NCI-H2196 (cell line): ENCODE measurements at regions not wholly inside any gene's neighbourhood (a gene's known extent, or its start where the extent isn't known, plus 50 kb on each side); places are given as distances from the start of the nearest gene placed in this dataset.
A peak's percentile ranks its signal among the peaks of the same experiment; 100 is the strongest.

Experiments used
- DNase-seq: peaks from one replicate; lab custom pipeline; 2025; ENCODE audit not compliant: unreplicated experiment; lab: John Stamatoyannopoulos, UW

DNA sequence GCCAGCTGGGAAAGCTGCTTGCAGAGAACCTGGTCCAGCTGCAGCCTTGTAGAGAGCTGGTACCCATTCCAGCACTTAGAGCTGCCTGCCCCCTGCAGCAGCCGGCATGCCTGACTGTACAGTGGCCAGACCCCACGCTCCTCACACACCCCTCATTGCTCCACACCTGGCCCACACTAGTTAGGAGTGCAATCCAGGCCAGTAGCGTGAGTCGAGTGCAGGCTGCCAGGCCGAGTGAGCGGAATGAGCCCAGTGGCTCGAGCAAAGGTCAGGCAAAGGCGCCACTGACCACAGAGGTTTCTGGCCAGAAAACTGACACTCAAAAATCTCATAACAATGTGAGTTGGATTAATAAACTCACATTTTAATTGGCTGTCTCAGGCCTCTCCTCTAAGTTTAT lies 921.7 kb upstream of the KCND2 start:
- DNase-seq, result no peak

DNA sequence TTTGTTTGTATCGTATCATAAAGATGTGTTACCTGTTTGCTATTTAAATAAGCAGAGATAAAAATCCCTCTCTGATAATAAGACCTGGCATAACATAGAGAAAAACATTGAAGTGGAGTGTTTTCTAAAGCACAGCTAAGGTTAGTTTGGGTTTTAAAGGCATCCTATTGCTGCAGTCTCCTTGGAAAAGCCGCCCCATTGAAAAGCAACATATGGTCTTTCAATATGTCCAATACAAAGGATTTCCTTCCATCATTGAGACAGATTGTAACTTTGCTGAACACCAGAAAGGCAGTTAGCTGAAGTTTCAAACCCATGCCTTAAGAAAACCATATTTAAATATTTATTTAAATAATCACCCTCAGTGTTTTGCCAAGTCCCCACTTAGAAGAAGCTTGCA lies 898.5 kb upstream of the KCND2 start:
- DNase-seq, result no peak

DNA sequence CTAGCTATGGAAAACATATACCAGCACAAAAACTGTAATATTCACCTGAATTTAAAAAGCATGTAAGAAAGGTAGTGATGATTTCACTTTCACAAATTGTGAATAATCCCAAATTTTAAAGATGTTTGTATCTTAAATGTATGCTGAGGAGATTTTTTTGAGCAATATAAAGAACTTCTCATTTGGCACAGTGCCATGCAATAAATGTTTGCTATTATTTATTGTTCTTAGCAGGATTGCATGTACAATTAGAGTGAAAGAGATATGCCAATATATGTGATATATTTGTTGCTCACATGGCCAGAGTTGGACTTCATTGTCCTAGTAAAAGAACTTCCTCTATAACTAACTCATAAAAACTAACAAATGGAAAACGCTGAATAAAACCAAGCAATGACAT lies 895.1 kb upstream of the KCND2 start:
- DNase-seq, result no peak

DNA sequence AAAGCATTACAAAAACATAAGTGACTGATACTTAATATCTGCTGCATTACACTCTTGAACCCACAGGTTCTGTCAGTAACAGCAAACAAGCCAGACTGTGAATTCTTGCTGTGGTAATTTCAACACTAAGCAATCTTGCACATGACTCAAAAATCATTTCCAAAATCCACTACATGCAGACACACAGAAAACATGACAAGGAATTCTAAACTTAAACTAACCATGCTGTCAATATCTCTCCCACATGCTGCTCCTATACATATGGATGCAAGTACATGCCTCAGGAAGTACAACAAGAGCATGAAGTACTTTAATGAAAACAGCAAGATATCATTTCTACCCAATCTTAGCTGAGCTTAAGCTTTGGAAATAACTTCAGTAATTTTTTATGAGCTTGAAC lies 890.2 kb upstream of the KCND2 start:
- no peak for DNase-seq

DNA sequence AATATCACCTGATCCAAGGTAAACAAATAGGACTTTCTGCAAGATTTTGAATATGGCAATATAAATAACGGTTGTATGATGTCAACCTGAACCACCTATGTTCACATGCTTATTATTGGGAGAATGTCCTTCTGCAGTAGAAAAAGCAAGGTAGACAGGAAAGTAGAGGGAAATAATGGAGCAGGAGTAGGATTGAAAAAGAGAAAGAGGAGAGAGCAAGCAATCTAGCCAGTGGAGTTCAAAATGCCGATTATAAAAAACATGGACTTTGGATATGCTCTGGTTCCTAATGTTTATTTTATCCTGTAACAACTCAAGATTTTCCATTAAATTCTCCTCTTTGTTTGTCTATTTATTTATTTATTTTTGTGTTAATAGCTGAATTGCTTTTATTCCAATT lies 878.0 kb upstream of the KCND2 start:
- DNase-seq, result no peak

DNA sequence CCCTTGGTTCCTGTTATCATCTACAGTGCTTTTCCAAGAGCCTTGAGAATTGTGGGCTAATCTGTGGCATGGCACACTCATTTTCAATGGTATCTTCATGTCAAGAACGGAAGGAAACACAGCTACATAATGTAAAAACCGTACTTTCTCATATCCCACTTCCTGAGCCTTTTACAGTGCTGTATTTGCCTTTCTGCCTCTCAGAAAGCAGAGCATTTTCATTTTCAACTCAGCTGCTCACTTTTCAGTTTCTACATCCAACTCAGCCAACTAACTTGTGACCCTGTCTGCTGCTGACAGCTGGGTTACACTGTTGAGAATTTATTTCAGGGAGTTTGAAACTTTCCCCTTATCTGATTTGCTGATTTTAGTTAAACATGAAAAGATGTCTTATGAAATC lies 875.8 kb upstream of the KCND2 start:
- DNase-seq, result no peak

DNA sequence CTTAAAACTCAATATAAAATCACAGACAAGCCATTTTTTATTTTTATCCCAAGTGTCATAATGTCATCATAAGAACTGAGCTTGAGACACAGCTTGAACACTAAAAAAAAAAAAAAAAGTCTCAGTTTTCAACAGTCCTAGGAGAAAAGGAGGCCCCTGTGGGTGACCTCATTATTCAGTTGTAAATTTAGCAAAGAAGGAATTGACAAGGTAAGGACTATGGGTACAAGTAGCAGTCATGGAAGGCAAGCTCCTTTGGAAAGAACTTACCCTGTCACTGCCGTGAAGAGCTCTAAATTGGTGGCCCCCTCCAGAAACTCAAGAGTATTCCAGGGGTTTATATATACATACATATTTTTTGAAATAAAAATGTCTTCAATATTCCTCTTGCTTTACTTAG lies 864.4 kb upstream of the KCND2 start:
- no peak for DNase-seq

DNA sequence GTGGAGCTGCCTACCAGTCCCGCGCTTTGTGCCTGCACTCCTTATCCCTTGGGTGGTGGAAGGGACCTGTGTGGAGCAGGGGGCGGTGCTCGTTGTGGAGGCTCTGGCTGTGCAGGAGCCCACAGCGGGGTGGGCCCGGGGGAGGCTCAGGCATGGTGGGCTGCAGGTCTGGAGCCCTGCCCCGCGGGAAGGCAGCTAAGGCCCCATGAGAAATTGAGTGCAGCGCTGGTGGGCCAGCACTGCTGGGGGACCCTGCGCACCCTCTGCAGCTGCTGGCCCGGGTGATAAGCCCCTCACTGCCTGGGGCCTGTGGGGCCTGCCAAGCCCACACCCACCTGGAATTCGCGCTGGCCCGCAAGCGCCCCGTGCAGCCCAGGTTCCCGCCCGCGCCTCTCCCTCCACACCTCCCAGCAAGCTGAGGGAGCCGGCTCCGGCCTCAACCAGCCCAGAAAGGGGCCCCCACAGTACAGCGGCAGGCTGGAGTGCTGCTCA lies 859.6 kb upstream of the KCND2 start:
- no peak for DNase-seq

DNA sequence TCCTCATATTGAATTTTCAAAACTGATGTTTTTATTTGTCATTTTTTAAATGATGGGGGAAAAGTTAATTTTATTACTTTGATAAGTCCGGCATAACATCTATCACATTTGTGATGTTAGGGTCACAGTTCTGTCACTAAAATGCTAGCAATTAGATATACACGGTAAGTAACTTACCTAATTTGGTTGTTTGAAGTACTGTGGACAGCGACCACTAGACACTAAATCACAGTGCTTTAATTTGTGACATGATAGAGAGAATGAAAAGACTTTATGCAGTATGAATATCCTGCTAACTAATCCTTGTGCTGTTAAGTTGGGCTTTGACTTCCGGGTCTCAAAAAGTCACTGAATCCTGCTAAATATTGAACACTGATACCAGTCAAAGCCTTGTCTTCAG lies 857.3 kb upstream of the KCND2 start:
- no peak for DNase-seq

DNA sequence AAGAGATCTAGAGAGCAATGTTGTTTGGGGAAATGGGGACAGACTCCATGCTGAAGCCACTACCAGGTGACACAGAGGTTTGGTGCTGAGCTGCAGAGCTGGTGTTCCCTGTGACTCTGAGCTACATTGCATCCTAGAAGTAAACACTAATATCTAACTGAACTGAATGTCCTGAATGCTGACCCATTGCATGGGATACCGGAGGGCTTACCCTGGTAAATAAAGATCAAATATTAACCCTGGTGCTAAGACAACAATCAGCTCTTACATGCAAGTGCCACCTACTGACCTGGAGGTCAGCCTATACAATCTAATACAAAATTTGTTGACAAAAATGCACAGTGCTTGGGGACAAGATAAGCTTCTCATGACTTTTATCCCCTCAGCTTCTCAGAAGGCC lies 851.3 kb upstream of the KCND2 start:
- no peak for DNase-seq

DNA sequence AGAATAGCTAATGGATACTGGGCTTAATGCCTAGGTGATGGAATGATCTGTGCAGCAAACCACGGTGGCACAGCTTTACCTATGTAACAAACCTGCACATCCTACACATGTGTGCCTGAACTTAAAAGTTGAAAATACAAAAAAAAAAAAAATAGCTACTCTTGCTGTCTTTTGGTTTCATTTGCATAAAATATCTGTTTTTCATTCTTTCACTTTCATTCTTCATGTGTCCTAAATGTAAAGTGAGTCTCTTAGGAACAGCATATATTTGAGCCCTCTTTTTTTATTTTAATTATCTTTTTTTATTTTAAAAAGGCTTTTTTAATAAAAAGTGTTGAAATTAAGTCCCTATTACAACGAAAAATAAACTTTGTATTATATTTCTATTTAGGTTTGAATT lies 836.1 kb upstream of the KCND2 start:
- no peak for DNase-seq

DNA sequence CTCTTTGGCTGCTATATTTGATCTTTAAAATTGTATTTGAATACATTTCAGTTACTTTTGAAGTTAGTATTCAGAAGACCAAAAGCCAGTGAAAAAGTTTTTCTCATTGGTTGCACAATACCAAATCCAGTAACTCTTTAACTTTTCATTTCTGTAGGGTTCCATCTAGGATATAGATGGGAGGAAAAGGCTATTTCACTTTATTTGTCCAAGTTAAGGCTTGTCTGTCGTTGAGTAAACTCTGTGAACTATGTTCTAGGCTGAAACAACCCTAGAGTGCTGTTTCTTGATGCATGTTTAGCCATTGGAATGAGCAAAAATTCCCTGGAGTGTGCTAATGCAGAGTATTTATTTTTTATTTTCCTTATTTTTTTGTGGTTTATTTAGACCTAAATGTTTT lies 834.7 kb upstream of the KCND2 start:
- no peak for DNase-seq

DNA sequence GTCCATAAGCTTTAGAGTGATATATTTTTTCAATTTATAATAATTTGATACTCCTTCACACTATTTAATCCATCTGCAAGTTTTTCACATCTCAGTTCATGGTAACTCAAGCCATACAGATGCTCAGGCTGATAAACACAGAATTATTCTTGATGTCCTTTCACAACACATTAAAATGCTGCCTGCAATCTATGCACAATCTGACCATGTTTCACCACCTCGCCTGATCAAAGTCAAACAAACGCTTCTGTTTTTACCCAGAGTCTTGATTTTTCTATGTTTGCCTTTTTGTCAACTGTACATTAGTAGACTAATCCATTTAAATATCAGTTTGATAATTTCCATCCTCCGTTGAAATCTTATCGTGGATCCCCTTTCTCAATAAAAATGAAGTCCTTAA lies 833.8 kb upstream of the KCND2 start:
- no peak for DNase-seq

DNA sequence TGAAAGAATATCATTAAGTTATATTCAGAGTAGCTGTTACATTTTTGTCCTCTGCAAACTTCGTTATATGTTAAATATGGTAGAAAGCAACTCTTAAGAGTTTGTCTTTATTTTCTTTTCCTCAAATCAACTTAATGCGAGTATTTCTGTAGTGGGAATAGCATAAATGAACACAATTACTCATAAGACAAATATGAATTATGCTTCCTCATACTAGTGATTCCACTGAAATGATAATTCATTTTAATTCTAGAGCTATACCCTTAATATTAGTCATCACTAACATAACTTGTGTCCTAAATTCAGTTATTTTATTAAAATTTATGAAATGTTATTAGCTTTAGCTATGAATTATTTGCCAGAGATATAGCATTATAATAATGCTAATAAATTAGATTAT lies 820.6 kb upstream of the KCND2 start:
- no peak for DNase-seq

DNA sequence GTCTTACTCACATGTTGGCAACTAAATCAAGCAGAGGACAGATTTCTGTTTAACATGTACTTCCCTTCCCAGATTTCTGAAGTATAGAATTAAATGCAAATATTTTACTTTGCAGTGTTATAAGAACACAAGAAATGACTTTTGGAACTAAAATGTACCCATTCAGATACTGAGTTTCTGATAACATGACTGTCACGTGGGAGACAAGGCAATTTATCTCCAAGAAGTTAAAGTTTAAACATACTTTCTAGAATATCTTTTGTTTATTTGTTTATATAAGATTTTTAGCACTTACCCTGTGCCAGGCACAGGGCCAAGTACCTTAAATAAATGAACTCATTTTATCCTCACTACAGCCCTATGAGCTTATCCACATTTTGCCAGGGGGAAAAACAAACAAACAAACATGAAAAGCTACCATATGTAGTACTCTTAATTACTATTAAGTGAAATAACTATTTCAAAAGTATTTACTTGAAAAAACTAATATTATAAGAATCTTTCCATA lies 807.1 kb upstream of the KCND2 start:
- DNase-seq, result no peak

DNA sequence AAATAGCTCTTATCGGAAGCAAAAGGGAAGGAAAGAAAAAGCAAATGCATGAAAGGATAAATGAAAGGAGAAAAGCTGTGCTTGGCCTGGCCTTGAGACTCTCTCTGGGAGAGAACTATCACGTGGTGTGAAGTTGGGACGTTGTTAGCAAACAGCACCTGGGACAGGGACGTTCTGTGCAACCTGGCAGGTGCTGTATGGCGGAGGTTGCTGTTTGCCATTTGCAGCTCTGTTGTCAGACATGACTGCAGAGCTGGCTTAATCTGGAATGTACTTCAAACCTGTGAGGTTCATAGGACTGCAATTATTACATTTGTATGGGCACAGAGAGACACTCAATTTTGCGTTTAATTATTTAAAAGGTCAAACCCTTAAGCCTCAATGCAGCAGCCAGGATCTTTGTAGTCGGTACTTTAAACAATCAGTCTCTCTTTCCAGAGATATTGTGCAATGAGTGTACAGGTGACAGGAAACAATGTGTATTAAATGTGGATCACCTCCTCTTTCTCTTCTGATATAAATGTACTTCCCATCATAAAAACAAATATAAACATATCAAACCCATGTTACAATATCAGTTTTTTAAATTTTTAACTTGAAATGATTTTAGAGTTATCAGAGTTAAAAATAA lies 800.5 kb upstream of the KCND2 start:
- peak; percentile 83 for DNase-seq

DNA sequence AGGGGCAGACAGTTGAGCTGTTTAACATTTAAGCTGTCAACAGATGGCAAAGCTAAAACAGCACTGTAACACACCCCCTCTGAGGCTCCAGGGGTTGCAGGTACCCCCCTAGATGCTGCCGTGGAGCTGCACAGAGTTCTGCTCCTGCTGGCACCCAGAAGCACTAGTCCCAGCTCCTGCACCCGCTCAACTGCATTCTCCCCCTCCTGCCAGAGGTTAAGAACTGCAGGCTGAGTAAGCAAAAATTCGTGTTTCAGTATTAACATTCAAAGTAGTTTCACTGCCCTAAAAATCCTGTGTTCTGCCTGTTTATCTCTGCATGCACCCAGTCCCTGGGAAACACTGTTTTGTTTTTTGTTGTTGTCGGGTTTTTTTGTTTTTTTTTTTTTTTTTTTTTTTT lies 790.8 kb upstream of the KCND2 start:
- peak; percentile 8 for DNase-seq

DNA sequence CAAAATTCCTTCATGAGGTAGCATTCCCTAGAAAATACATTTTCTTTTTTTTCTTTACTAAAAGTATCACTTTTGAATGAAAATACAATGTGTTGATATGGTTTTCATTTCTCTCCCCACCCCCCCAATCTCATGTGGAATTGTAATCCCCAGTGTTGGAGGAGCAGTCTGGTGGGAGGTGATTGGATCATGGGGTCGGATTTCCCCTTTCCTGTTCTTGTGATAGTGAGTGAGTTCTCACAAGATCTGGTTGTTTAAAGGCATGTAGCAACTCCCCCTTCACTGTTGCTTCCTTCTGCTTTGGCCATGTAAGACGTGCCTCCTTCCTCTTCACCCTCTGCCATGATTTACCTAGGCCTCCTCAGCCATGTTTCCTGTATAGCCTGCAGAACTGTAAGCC lies 790.3 kb upstream of the KCND2 start:
- no peak for DNase-seq

DNA sequence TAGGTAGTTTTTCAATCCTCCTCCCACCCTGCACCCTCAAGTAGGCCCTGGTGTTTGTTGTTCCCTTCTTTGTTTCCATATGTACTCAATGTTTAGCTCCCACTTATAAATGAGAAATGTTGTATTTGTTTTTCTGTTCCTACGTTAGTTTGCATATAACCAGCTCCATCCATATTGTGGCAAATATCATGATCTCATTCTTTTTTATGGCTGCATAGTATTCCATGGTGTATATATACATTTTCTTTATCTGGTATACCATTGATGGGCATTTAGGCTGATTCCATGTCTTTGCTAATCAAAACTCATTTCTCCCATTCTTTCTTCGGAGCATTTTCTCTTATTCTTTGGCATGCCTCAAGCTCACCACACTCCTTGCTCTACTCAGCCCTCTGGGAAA lies 789.6 kb upstream of the KCND2 start:
- no peak for DNase-seq

DNA sequence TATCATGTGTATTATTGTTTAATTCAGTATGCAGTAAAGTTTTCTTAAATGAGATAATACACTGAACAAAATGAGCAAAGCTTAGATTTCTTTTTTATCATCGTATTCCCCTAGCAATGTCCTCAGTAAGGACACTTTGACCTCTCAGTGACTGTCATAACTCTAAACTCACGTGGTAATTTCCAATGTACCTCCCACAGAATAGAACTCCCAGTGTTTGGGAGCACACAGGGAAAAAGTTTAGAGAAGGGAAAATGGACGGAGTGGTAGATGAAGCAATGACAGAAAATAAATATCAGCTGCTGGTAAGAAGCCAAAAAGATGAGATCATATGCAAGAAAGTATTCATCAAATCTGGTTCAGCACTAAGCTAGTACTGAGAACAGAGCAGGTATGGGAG lies 758.6 kb upstream of the KCND2 start:
- no peak for DNase-seq

DNA sequence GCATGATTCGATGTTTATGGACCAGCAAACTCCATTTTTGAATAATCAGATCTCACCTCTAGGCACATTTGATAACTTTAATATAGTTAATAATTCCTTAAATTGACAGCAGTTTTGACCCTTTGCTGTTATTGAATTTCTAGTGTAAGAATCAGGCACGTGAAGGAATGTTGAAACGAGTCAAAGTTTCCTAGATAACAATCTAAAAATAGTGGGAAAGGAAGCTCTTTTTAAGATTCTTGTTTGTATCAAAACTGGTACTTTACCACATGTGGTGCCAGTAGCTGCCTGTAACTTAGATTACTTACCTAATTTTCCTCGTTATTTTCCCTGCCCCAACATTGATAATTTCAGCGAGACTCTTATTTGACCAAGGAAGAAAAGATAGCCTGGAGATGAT lies 757.8 kb upstream of the KCND2 start:
- DNase-seq, result no peak

DNA sequence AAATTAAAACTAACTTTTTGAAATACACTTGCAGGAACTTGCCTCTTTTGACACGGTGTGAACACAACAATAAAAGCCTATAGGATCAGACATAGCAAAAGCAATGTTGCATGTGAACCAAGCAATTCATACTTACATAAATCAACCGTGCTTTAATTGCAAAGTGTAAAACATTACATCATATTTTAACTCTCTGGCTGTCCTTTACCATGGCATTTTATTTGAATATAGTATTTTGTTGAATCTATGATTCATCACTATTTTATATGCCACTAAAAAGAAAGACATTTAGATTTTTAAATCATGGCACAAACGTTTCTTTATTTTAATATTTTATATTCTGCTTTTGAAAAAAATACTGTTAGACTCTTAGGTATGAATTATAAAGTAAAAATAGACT lies 757.0 kb upstream of the KCND2 start:
- no peak for DNase-seq

DNA sequence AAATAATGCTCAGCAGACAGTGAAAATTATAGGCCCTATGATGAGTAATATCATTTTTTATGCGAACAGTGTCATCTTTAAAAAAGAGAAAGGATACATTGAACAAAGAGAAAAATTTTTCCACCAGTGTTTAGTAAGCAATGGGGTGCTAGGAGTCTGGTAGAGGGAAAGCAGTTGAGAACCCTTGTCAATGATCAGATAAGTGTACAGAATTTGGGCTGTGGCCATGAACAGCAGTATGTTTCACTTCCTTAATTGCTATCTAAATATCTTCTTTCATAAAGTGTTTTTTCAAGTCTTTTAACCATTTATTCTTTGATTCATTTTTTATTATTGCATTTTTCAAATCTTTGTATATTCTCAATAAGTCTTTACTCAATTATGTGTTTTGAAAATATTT lies 750.7 kb upstream of the KCND2 start:
- no peak for DNase-seq
